ENCODE measurements at regions not wholly inside any gene's neighbourhood (a gene's known extent, or its start where the extent isn't known, plus 50 kb on each side); places are given as distances from the start of the nearest gene placed in this dataset.
A peak's percentile ranks its signal among the peaks of the same experiment; 100 is the strongest.

DNA sequence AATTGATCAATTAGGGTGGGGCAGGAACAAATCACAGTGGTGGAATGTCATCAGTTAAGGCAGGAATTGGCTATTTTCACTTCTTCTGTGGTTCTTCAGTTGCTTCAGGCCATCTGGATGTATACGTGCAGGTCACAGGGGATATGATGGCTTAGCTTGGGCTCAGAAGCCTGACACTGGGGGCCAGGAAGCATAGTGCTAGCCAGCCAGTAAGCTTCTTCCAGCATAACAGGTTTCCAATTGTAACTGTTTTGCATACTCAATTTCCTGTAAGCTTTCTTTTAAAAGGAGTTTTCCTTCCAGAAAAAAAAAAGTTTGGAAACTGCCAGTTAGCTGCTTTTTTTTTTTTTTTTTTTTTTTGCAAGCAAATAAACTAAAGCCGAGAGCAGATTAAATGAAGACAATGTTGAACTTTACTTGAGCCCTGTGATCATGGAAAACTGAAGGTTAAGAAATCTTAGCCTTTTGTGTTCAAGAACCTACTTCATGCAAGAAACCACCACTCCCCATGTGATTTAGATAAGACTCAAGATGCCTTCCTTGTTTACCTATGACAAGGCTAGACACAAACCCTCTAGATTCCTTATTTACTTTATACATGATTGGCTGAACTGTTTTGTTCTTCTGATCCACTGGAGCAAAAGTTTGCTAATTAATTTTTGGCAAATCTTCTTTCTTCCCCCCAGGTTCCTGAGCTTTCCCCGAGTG is 126.9 kb upstream of the LINC00305 start:
- Histone ChIP-seq H3K9me3 (ENCODE audit: control insufficient read depth in 2 of 2, low read length in 2 of 2) (peaks cover 0 to 5% of the 10 kb centered on the region in 2 experiments), H3K36me3 (ENCODE audit: control insufficient read depth, insufficient read depth, low read length) (no peaks in the 10 kb centered on the region), H3K27me3 (ENCODE audit: control insufficient read depth, insufficient read depth, low read length) (no peaks in the 10 kb centered on the region), H3K4me1 (ENCODE audit: control insufficient read depth, insufficient read depth, low read length, poor library complexity, severe bottlenecking) (no peaks in the 10 kb centered on the region), H3K4me3 (ENCODE audit: low read depth, low read length) (no peak overlapping the region), H3K27ac (ENCODE audit: insufficient read depth, low read length, poor library complexity, severe bottlenecking) (no peak overlapping the region)
- DNase-seq (no peak), ATAC-seq (ENCODE audit: low read depth in 2 of 2) (no peak)
- no peaks in the 10 kb centered on the region for H3K4me1 Mint-ChIP-seq
- no peaks in the 10 kb centered on the region for H3K36me3 Mint-ChIP-seq
- no peak overlapping the region for H3K4me3 Mint-ChIP-seq
- no peaks in the 10 kb centered on the region for H3K27me3 Mint-ChIP-seq
- peaks cover 2 to 20% (median 11%) of the 10 kb centered on the region in 7 donors for H3K9me3 Mint-ChIP-seq
- no peak overlapping the region for H3K27ac Mint-ChIP-seq

GRCh38 chr18:64273724-64274123 is 124.8 kb upstream of the LINC00305 start:
- Histone ChIP-seq H3K4me3 (ENCODE audit: low read depth, low read length) (no peak overlapping the region), H3K27ac (ENCODE audit: insufficient read depth, low read length, poor library complexity, severe bottlenecking) (no peak overlapping the region), H3K27me3 (ENCODE audit: control insufficient read depth, insufficient read depth, low read length) (no peaks in the 10 kb centered on the region), H3K4me1 (ENCODE audit: control insufficient read depth, insufficient read depth, low read length, poor library complexity, severe bottlenecking) (no peaks in the 10 kb centered on the region), H3K9me3 (ENCODE audit: control insufficient read depth in 2 of 2, low read length in 2 of 2) (no peaks in the 10 kb centered on the region), H3K36me3 (ENCODE audit: control insufficient read depth, insufficient read depth, low read length) (no peaks in the 10 kb centered on the region)
- H3K9me3 Mint-ChIP-seq, result peaks cover 1 to 15% (median 8%) of the 10 kb centered on the region in 7 donors
- H3K27me3 Mint-ChIP-seq, result no peaks in the 10 kb centered on the region
- no peaks in the 10 kb centered on the region for H3K4me1 Mint-ChIP-seq
- H3K27ac Mint-ChIP-seq, result no peak overlapping the region
- H3K36me3 Mint-ChIP-seq, result no peaks in the 10 kb centered on the region
- ATAC-seq (ENCODE audit: low read depth in 2 of 2) (no peak), DNase-seq (no peak)
- H3K4me3 Mint-ChIP-seq, result no peak overlapping the region

- no peak for ATAC-seq (ENCODE audit: low read depth in 2 of 2)
- no peaks in the 10 kb centered on the region for H3K36me3 ChIP-seq (ENCODE audit: control insufficient read depth, insufficient read depth, low read length)
- H3K4me1 ChIP-seq (ENCODE audit: control insufficient read depth, insufficient read depth, low read length, poor library complexity, severe bottlenecking), result no peaks in the 10 kb centered on the region
- H3K27ac Mint-ChIP-seq, result no peak overlapping the region
- H3K4me3 ChIP-seq (ENCODE audit: low read depth, low read length), result no peak overlapping the region
- H3K27me3 Mint-ChIP-seq, result no peaks in the 10 kb centered on the region
- no peaks in the 10 kb centered on the region for H3K36me3 Mint-ChIP-seq
- DNase-seq, result no peak
- H3K4me1 Mint-ChIP-seq, result no peaks in the 10 kb centered on the region
- H3K27ac ChIP-seq (ENCODE audit: insufficient read depth, low read length, poor library complexity, severe bottlenecking), result no peak overlapping the region
- no peaks in the 10 kb centered on the region for H3K27me3 ChIP-seq (ENCODE audit: control insufficient read depth, insufficient read depth, low read length)
- no peaks in the 10 kb centered on the region for H3K9me3 ChIP-seq (ENCODE audit: control insufficient read depth in 2 of 2, low read length in 2 of 2)
- H3K9me3 Mint-ChIP-seq, result peaks cover 0 to 10% (median 7%) of the 10 kb centered on the region in 7 donors
- H3K4me3 Mint-ChIP-seq, result peak overlapping the region in 1 of 4 donors; percentile 35
These were observed 123.2 kb upstream of the LINC00305 start for GRCh38 chr18:64271975-64272659.

DNA sequence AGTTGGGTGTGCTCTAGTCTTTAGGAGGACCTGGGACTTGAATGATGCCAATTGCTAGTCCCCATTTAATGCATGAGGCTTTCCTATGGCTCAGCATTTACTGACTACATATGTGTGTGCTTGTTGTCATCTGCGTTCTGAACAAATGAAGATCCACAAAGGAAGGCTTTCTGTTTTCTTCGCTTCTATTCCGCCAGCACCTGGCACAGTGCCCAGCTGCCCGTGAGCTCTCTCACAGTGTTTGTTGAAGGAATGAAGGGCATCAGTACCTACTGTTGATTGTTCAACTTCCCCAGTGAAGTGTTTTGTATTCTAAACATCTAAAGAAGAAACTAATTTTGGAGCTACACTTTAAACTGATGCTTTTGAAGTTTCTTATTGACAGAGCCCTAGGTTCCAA is 122.4 kb upstream of the LINC00305 start:
- H3K4me1 ChIP-seq (ENCODE audit: control insufficient read depth, insufficient read depth, low read length, poor library complexity, severe bottlenecking), result no peaks in the 10 kb centered on the region
- Mint-ChIP-seq H3K27ac (no peak overlapping the region), H3K4me3 (no peak overlapping the region), H3K4me1 (no peaks in the 10 kb centered on the region), H3K27me3 (no peaks in the 10 kb centered on the region), H3K9me3 (peaks cover 0 to 10% (median 4%) of the 10 kb centered on the region in 7 donors), H3K36me3 (no peaks in the 10 kb centered on the region)
- DNase-seq, result no peak
- H3K9me3 ChIP-seq (ENCODE audit: control insufficient read depth in 2 of 2, low read length in 2 of 2), result no peaks in the 10 kb centered on the region
- no peak for ATAC-seq (ENCODE audit: low read depth in 2 of 2)
- no peaks in the 10 kb centered on the region for H3K36me3 ChIP-seq (ENCODE audit: control insufficient read depth, insufficient read depth, low read length)
- no peaks in the 10 kb centered on the region for H3K27me3 ChIP-seq (ENCODE audit: control insufficient read depth, insufficient read depth, low read length)
- H3K4me3 ChIP-seq (ENCODE audit: low read depth, low read length), result no peak overlapping the region
- H3K27ac ChIP-seq (ENCODE audit: insufficient read depth, low read length, poor library complexity, severe bottlenecking), result no peak overlapping the region

GRCh38 chr18:64270608-64271007 is 121.7 kb upstream of the LINC00305 start:
- Histone ChIP-seq H3K4me1 (ENCODE audit: control insufficient read depth, insufficient read depth, low read length, poor library complexity, severe bottlenecking) (no peaks in the 10 kb centered on the region), H3K36me3 (ENCODE audit: control insufficient read depth, insufficient read depth, low read length) (no peaks in the 10 kb centered on the region), H3K27ac (ENCODE audit: insufficient read depth, low read length, poor library complexity, severe bottlenecking) (no peak overlapping the region), H3K9me3 (ENCODE audit: control insufficient read depth in 2 of 2, low read length in 2 of 2) (no peaks in the 10 kb centered on the region), H3K27me3 (ENCODE audit: control insufficient read depth, insufficient read depth, low read length) (no peaks in the 10 kb centered on the region), H3K4me3 (ENCODE audit: low read depth, low read length) (no peak overlapping the region)
- no peaks in the 10 kb centered on the region for H3K36me3 Mint-ChIP-seq
- H3K27me3 Mint-ChIP-seq, result no peaks in the 10 kb centered on the region
- peaks cover 0 to 10% (median 4%) of the 10 kb centered on the region in 7 donors for H3K9me3 Mint-ChIP-seq
- H3K4me3 Mint-ChIP-seq, result no peak overlapping the region
- no peak overlapping the region for H3K27ac Mint-ChIP-seq
- ATAC-seq (ENCODE audit: low read depth in 2 of 2) (no peak), DNase-seq (no peak)
- no peaks in the 10 kb centered on the region for H3K4me1 Mint-ChIP-seq

DNA sequence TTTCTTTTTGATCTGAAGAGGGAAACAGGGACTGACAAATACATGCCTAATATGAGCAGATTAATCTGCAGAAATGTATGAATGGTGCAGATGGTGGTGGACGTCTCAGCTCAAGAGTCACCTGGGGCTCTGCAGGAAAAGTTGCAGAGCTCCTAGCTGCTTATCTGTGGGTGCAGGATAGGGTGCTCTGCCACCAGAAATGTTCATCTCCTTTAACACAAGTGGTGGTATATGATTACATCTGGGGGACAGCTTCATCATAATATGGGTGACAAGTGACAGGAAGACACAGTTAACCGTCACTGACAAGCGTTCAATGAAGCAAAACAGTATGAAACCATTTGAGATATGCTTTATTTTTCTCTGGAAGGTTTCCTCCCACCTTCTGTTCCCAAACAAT is 121.2 kb upstream of the LINC00305 start:
- no peak overlapping the region for H3K27ac ChIP-seq (ENCODE audit: insufficient read depth, low read length, poor library complexity, severe bottlenecking)
- H3K4me1 Mint-ChIP-seq, result no peaks in the 10 kb centered on the region
- H3K9me3 ChIP-seq (ENCODE audit: control insufficient read depth in 2 of 2, low read length in 2 of 2), result no peaks in the 10 kb centered on the region
- no peaks in the 10 kb centered on the region for H3K4me1 ChIP-seq (ENCODE audit: control insufficient read depth, insufficient read depth, low read length, poor library complexity, severe bottlenecking)
- H3K27ac Mint-ChIP-seq, result no peak overlapping the region
- peaks cover 0 to 8% (median 4%) of the 10 kb centered on the region in 7 donors for H3K9me3 Mint-ChIP-seq
- no peaks in the 10 kb centered on the region for H3K36me3 ChIP-seq (ENCODE audit: control insufficient read depth, insufficient read depth, low read length)
- H3K4me3 Mint-ChIP-seq, result no peak overlapping the region
- no peaks in the 10 kb centered on the region for H3K27me3 Mint-ChIP-seq
- H3K27me3 ChIP-seq (ENCODE audit: control insufficient read depth, insufficient read depth, low read length), result no peaks in the 10 kb centered on the region
- no peak for ATAC-seq (ENCODE audit: low read depth in 2 of 2)
- no peak for DNase-seq
- H3K36me3 Mint-ChIP-seq, result no peaks in the 10 kb centered on the region
- no peak overlapping the region for H3K4me3 ChIP-seq (ENCODE audit: low read depth, low read length)

DNA sequence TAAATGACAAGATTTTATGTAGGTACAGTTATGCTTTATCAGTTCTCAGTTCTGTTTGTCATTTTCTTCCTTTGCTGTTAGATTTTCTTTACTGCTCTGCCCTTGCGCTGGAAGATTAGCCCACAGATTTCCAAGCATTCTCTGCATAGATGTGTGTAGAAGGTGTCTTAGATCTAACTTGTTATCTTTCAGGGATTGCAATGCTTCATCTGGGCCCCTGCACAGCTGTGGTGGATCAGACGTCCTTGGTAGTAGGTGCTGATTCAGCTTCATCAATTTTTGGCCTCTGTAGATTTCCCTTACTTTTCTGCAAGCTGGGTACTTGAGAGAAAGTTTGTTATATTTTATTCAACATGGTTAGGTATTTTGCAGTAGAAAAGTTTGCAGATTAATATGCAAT is 115.3 kb upstream of the LINC00305 start:
- Histone ChIP-seq H3K4me1 (ENCODE audit: control insufficient read depth, insufficient read depth, low read length, poor library complexity, severe bottlenecking) (no peaks in the 10 kb centered on the region), H3K27ac (ENCODE audit: insufficient read depth, low read length, poor library complexity, severe bottlenecking) (no peak overlapping the region), H3K36me3 (ENCODE audit: control insufficient read depth, insufficient read depth, low read length) (no peaks in the 10 kb centered on the region), H3K4me3 (ENCODE audit: low read depth, low read length) (no peak overlapping the region), H3K9me3 (ENCODE audit: control insufficient read depth in 2 of 2, low read length in 2 of 2) (no peaks in the 10 kb centered on the region), H3K27me3 (ENCODE audit: control insufficient read depth, insufficient read depth, low read length) (no peaks in the 10 kb centered on the region)
- Mint-ChIP-seq H3K4me3 (no peak overlapping the region), H3K27ac (no peak overlapping the region), H3K9me3 (peaks cover 0 to 4% (median 0%) of the 10 kb centered on the region in 7 donors), H3K4me1 (no peaks in the 10 kb centered on the region), H3K27me3 (no peaks in the 10 kb centered on the region), H3K36me3 (no peaks in the 10 kb centered on the region)
- ATAC-seq (ENCODE audit: low read depth in 2 of 2) (no peak), DNase-seq (no peak)

- Mint-ChIP-seq H3K4me3 (no peak overlapping the region), H3K27me3 (no peaks in the 10 kb centered on the region), H3K9me3 (peaks cover 0 to 9% (median 2%) of the 10 kb centered on the region in 7 donors), H3K27ac (no peak overlapping the region), H3K36me3 (no peaks in the 10 kb centered on the region), H3K4me1 (no peaks in the 10 kb centered on the region)
- no peak for DNase-seq
- no peak for ATAC-seq (ENCODE audit: low read depth in 2 of 2)
- Histone ChIP-seq H3K27me3 (ENCODE audit: control insufficient read depth, insufficient read depth, low read length) (no peaks in the 10 kb centered on the region), H3K36me3 (ENCODE audit: control insufficient read depth, insufficient read depth, low read length) (no peaks in the 10 kb centered on the region), H3K27ac (ENCODE audit: insufficient read depth, low read length, poor library complexity, severe bottlenecking) (no peak overlapping the region), H3K9me3 (ENCODE audit: control insufficient read depth in 2 of 2, low read length in 2 of 2) (no peaks in the 10 kb centered on the region), H3K4me3 (ENCODE audit: low read depth, low read length) (no peak overlapping the region), H3K4me1 (ENCODE audit: control insufficient read depth, insufficient read depth, low read length, poor library complexity, severe bottlenecking) (no peaks in the 10 kb centered on the region)
These were observed 111.9 kb upstream of the LINC00305 start for GRCh38 chr18:64260810-64261209.

Data from CD4-positive, CD25-positive, alpha-beta regulatory T cell (primary cell).